T-helper 2 cell (primary cell): ENCODE measurements at regions not wholly inside any gene's neighbourhood (a gene's known extent, or its start where the extent isn't known, plus 50 kb on each side); places are given as distances from the start of the nearest gene placed in this dataset.

Experiments used
- DNase-seq, 5 experiments: peaks; one replicate each; pipeline versions ENCODE4 v3.0.0 to v3.0.0-alpha.2; 2012 to 2022

- DNase-seq, result no peak
Measured at GRCh38 chr14:44142006-44142405, 365.1 kb downstream of the FSCB start.

- no peak for DNase-seq
Measured at GRCh38 chr14:44135972-44136371, 371.1 kb downstream of the FSCB start.

GRCh38 chr14:44131861-44132260, 375.2 kb downstream of the FSCB start:
- no peak for DNase-seq

GRCh38 chr14:44113769-44114730, 393.0 kb downstream of the FSCB start:
- no peak for DNase-seq

GRCh38 chr14:44112774-44113460, 394.2 kb downstream of the FSCB start:
- no peak for DNase-seq

GRCh38 chr14:44109036-44109435, 398.0 kb downstream of the FSCB start:
- no peak for DNase-seq

- no peak for DNase-seq
Measured at GRCh38 chr14:44108601-44109000, 398.5 kb downstream of the FSCB start.

- no peak for DNase-seq
Measured at GRCh38 chr14:44107156-44107555, 399.9 kb downstream of the FSCB start.

- no peak for DNase-seq
Measured at GRCh38 chr14:44099743-44100488, 407.2 kb downstream of the FSCB start.

- DNase-seq, result no peak
Measured at GRCh38 chr14:44081146-44081545, 425.9 kb downstream of the FSCB start.

- no peak for DNase-seq
Measured at GRCh38 chr14:44070046-44070445, 437.0 kb downstream of the FSCB start.

GRCh38 chr14:44053422-44053821, 453.7 kb downstream of the FSCB start:
- no peak for DNase-seq

GRCh38 chr14:44041700-44042099, 465.4 kb downstream of the FSCB start:
- no peak for DNase-seq

GRCh38 chr14:44040561-44040960, 466.5 kb downstream of the FSCB start:
- DNase-seq, result no peak

- no peak for DNase-seq
Measured at GRCh38 chr14:44036248-44036647, 470.8 kb downstream of the FSCB start.

- DNase-seq, result no peak
Measured at GRCh38 chr14:44035707-44036106, 471.4 kb downstream of the FSCB start.

- no peak for DNase-seq
Measured at GRCh38 chr14:44030831-44031383, 476.2 kb downstream of the FSCB start.

- DNase-seq, result no peak
Measured at GRCh38 chr14:44029933-44030332, 477.1 kb downstream of the FSCB start.

GRCh38 chr14:44027397-44027796, 479.7 kb downstream of the FSCB start:
- DNase-seq, result no peak

- no peak for DNase-seq
Measured at GRCh38 chr14:44010595-44010994, 496.5 kb downstream of the FSCB start.

GRCh38 chr14:44010071-44010470, 497.0 kb downstream of the FSCB start:
- no peak for DNase-seq

- DNase-seq, result no peak
Measured at GRCh38 chr14:44009642-44010041, 497.4 kb downstream of the FSCB start.

GRCh38 chr14:43988989-43989388, 518.1 kb downstream of the FSCB start:
- DNase-seq, result no peak
